ENCODE measurements at regions not wholly inside any gene's neighbourhood (a gene's known extent, or its start where the extent isn't known, plus 50 kb on each side); places are given as distances from the start of the nearest gene placed in this dataset.

DNA sequence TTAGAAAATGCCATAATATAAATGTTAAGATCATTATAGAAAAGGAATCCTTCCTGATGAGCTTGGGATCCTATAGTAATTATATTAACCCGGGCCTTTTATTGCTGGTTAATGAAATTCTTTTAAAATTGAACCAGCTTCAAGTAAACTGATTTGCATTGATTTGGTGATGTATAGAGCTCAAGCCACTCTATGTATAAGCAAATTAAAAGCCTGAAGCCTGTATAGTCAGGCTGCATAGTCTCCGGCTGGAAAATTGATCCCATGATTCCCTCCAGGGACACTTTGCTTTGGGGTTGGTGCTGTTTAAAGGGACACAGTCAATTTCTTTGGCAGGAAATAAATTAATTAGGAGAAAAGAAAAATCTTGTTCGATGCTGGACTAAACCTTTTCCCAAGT lies 199.1 kb downstream of the HERPUD2 start:
- TF ChIP-seq POLR2AphosphoS5 (IDR thresholded peaks at IDR 0.05) = no peak
- TF ChIP-seq EP300 (IDR thresholded peaks at IDR 0.05) = no peak
- TF ChIP-seq, protein P1, sequence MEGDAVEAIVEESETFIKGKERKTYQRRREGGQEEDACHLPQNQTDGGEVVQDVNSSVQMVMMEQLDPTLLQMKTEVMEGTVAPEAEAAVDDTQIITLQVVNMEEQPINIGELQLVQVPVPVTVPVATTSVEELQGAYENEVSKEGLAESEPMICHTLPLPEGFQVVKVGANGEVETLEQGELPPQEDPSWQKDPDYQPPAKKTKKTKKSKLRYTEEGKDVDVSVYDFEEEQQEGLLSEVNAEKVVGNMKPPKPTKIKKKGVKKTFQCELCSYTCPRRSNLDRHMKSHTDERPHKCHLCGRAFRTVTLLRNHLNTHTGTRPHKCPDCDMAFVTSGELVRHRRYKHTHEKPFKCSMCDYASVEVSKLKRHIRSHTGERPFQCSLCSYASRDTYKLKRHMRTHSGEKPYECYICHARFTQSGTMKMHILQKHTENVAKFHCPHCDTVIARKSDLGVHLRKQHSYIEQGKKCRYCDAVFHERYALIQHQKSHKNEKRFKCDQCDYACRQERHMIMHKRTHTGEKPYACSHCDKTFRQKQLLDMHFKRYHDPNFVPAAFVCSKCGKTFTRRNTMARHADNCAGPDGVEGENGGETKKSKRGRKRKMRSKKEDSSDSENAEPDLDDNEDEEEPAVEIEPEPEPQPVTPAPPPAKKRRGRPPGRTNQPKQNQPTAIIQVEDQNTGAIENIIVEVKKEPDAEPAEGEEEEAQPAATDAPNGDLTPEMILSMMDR (IDR thresholded peaks at IDR 0.05) = no peak
- TF ChIP-seq POLR2A (IDR thresholded peaks at IDR 0.05) = no peak
- no peak for DNase-seq
- Histone ChIP-seq H3K4me1 (no peaks in the 10 kb centered on the region), H3K27me3 (no peaks in the 10 kb centered on the region), H3K36me3 (no peaks in the 10 kb centered on the region), H3K4me3 (no peak overlapping the region), H3K9me3 (no peaks in the 10 kb centered on the region), H3K27ac (no peak overlapping the region)
- intact Hi-C loops (cut with DNase I; ENCODE audit: low total_unique reads) = no loop called here
- 81 to 86% (median 85%) methylated on average over 3 of the region's 3 CpGs for WGBS, 5 donors

DNA sequence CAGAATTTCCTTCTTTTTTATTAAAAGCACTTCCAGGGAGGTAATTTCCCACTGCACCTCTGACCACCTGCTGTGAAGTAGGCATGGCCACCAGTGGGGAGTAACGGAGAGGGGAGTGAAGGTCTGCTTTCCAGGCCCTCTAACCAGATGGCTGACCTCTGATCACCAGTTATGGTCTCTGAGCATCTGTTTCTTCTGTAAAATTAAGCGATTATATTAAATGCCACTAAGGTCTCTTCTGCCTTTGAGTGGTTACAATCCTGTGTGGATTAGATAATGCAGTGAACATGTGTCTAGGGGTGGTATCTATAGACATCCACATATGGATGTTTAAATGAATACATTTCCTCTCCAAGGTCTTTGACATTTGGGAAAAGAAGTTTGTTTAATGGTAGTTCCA lies 199.6 kb downstream of the HERPUD2 start:
- Histone ChIP-seq H3K36me3 (no peaks in the 10 kb centered on the region), H3K9me3 (no peaks in the 10 kb centered on the region), H3K4me3 (no peak overlapping the region), H3K27me3 (no peaks in the 10 kb centered on the region), H3K27ac (no peak overlapping the region), H3K4me1 (no peaks in the 10 kb centered on the region)
- no peak for TF ChIP-seq POLR2A (IDR thresholded peaks at IDR 0.05)
- no peak for TF ChIP-seq EP300 (IDR thresholded peaks at IDR 0.05)
- 77 to 94% (median 87%) methylated on average over 2 of the region's 2 CpGs for WGBS, 5 donors
- DNase-seq = no peak
- intact Hi-C loops (cut with DNase I; ENCODE audit: low total_unique reads) = no loop called here

DNA sequence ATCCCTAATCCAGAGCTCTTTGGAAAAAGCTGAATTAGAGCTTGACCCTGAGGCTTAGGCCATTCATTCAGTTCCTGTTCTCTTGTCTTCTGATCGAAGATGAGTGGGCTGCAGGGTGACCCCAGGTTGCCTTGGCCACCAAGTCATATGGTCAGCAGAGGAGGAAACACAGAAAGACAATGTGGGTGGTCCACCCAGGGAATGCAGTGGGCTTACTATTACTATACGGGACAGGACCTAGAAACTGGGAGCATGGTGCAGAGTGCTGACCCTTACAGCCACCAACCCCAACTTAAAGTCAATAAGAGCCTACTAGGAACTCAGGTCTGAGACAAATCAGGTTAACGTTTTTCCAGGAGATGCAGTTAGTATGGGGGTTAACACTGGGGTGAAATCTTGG lies 200.5 kb downstream of the HERPUD2 start:
- no peak overlapping the region for H3K4me3 ChIP-seq
- 54 to 71% (median 62%) methylated on average over 3 of the region's 3 CpGs for WGBS, 5 donors
- H3K4me1 ChIP-seq = no peaks in the 10 kb centered on the region
- no peak overlapping the region for H3K27ac ChIP-seq
- no peaks in the 10 kb centered on the region for H3K36me3 ChIP-seq
- no peaks in the 10 kb centered on the region for H3K9me3 ChIP-seq
- intact Hi-C loops (cut with DNase I; ENCODE audit: low total_unique reads) = no loop called here
- DNase-seq = no peak
- H3K27me3 ChIP-seq = no peaks in the 10 kb centered on the region
- no peak for TF ChIP-seq POLR2A (IDR thresholded peaks at IDR 0.05)
- TF ChIP-seq, protein P1 (IDR thresholded peaks at IDR 0.05) = no peak
- TF ChIP-seq POLR2AphosphoS5 (IDR thresholded peaks at IDR 0.05) = no peak
- no peak for TF ChIP-seq EP300 (IDR thresholded peaks at IDR 0.05)

DNA sequence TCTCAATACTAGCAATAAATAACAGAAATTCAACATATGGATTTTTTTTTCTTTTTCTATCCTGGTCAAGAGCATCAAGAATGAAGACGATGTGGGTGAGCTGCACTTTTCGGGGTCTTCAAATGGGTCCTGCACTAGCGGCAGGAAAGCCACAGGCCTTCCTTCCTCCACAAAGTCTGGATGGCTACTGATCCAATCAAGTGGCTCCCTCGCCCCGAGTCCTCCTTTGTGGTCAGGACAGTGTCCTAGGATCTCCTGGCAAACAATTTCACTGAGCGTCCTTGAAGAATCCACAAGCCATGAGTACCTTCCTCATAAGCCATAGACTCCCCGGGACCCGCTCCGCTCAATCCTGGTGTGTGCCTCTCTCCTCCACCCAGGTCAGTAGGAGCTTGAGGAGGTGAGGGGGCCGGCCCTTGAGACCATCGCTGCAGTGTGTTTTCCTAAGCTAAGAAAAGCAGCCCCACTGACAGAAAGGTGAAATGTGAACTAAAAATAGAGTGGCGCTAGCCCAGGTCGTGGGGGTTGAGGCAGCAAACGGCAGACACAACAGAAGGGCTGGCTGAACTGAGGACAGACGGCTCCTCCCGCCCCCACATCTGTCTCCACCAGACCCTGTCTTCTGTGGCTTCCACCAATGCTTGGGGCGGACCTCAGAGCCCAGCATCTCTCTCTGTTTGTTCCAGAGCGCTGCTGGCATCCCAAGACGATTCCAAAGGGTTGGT lies 202.3 kb downstream of the HERPUD2 start:
- Histone ChIP-seq H3K4me3 (no peak overlapping the region), H3K4me1 (no peaks in the 10 kb centered on the region), H3K36me3 (no peaks in the 10 kb centered on the region), H3K27ac (no peak overlapping the region), H3K27me3 (no peaks in the 10 kb centered on the region), H3K9me3 (no peaks in the 10 kb centered on the region)
- intact Hi-C loops (cut with DNase I; ENCODE audit: low total_unique reads) = no loop called here
- no peak for DNase-seq
- 77 to 82% (median 80%) methylated on average over 19 of the region's 19 CpGs for WGBS, 5 donors
- TF ChIP-seq, protein P1 (IDR thresholded peaks at IDR 0.05) = no peak
- no peak for TF ChIP-seq POLR2AphosphoS5 (IDR thresholded peaks at IDR 0.05)
- TF ChIP-seq POLR2A (IDR thresholded peaks at IDR 0.05) = no peak
- no peak for TF ChIP-seq EP300 (IDR thresholded peaks at IDR 0.05)

DNA sequence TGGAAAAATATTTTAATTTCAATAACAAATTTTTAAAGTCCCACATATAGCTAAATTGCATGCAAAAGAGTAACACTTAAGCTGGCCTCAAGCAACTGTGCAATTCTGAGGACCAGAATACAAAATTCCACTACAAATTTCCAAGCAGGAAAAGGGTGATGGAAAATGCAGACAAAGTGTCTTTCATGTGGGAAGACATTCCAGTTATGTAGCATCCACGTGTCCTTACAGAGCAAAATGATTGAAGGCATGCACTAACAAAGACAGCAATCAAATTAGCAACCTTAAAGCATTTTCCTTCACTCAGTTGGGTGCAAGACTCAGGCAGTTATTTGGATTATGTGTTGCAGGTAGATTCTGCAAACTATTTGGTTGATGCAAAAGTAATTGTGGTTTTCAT lies 203.7 kb downstream of the HERPUD2 start:
- TF ChIP-seq POLR2A (IDR thresholded peaks at IDR 0.05) (no peak), POLR2AphosphoS5 (IDR thresholded peaks at IDR 0.05) (no peak), EP300 (IDR thresholded peaks at IDR 0.05) (no peak)
- TF ChIP-seq, protein P1 (IDR thresholded peaks at IDR 0.05) = no peak
- intact Hi-C loops (cut with DNase I; ENCODE audit: low total_unique reads) = no loop called here
- DNase-seq = no peak
- H3K36me3 ChIP-seq = no peaks in the 10 kb centered on the region
- WGBS, 5 donors = 49 to 59% (median 56%) methylated on average over 1 of the region's 1 CpG
- no peaks in the 10 kb centered on the region for H3K27me3 ChIP-seq
- no peaks in the 10 kb centered on the region for H3K9me3 ChIP-seq
- H3K27ac ChIP-seq = no peak overlapping the region
- H3K4me3 ChIP-seq = no peak overlapping the region
- H3K4me1 ChIP-seq = no peaks in the 10 kb centered on the region
